SK-N-MC (cell line): ENCODE measurements at regions not wholly inside any gene's neighbourhood (a gene's known extent, or its start where the extent isn't known, plus 50 kb on each side); places are given as distances from the start of the nearest gene placed in this dataset.
"Not testable (repeated sequence)": the region's sequence is repeated elsewhere in the genome, so short reads cannot be mapped to it uniquely, and the experiment has no call there.

Experiments
- DNase-seq: peaks from one replicate; pipeline ENCODE4 v3.0.0-alpha.2; 2011; ENCODE audit warnings: low read depth, low spot score
- H3K27ac ChIP-seq: fragments of 200-600 bp; sonication (generic); 2 replicates; pipeline ENCODE4 v1.5.1; 2016; ENCODE audit warnings: mixed run types
- H3K36me3 ChIP-seq: fragments of 200-600 bp; sonication (generic); 2 replicates; pipeline ENCODE4 v1.6.1; 2017; ENCODE audit warnings: antibody characterized with exemption, low read length, mixed read lengths; ENCODE audit not compliant: insufficient read depth
- H3K4me3 ChIP-seq: fragments of 200-600 bp; sonication (generic); 2 replicates; pipeline ENCODE4 v1.5.1; 2016
- H3K9ac ChIP-seq: fragments of 200-600 bp; sonication (generic); 2 replicates; pipeline ENCODE4 v1.8.0; 2017; ENCODE audit warnings: mixed run types, mixed read lengths; ENCODE audit not compliant: insufficient read length
- H3K9me3 ChIP-seq: fragments of 200-600 bp; sonication (generic); 2 replicates; pipeline ENCODE4 v1.6.1; 2017; ENCODE audit warnings: low read depth, mild to moderate bottlenecking, antibody characterized with exemption, low read length, moderate library complexity, mixed read lengths
- EZH2 ChIP-seq: fragments of 200-600 bp; sonication (generic); IDR thresholded peaks from one replicate; pipeline ENCODE4 v1.6.1; 2017; ENCODE audit warnings: antibody characterized with exemption
- FOXP2 ChIP-seq: optimal IDR thresholded peaks from 2 replicates; pipeline ENCODE3; 2011; ENCODE audit warnings: mild to moderate bottlenecking, moderate library complexity; ENCODE audit not compliant: insufficient read depth; ENCODE audit errors: extremely low read length, control extremely low read depth
- POLR2AphosphoS5 ChIP-seq: IDR thresholded peaks from 2 replicates; pipeline ENCODE4 v1.6.1; 2012; ENCODE audit warnings: mild to moderate bottlenecking, low read depth, low read length, borderline replicate concordance

- peak overlapping the region; percentile 32 for H3K9ac ChIP-seq
- H3K27ac ChIP-seq: peak overlapping the region; percentile 34; the same call in 1 of the 2 replicates
- no peaks in the 10 kb centered on the region for H3K9me3 ChIP-seq
- TF ChIP-seq POLR2AphosphoS5 (no peak; the same call in 1 of the 2 replicates), EZH2 (no peak), FOXP2 (peak; percentile 84)
- peak overlapping the region; percentile 62 for H3K4me3 ChIP-seq
- DNase-seq: peak; percentile 34
- H3K36me3 ChIP-seq: no peaks in the 10 kb centered on the region
Observed at GRCh38 chr6:154615483-154616025, 105.1 kb upstream of the CNKSR3 start.

- Histone ChIP-seq H3K36me3 (no peaks in the 10 kb centered on the region), H3K9ac (no peak overlapping the region), H3K9me3 (no peaks in the 10 kb centered on the region), H3K4me3 (no peak overlapping the region), H3K27ac (no peak overlapping the region)
- no peak for DNase-seq
- TF ChIP-seq POLR2AphosphoS5: no peak
- TF ChIP-seq FOXP2: no peak
- no peak for TF ChIP-seq EZH2
Observed at GRCh38 chr6:154617175-154617574, 106.7 kb upstream of the CNKSR3 start.

GRCh38 chr6:154619146-154619545 is 108.7 kb upstream of the CNKSR3 start:
- TF ChIP-seq FOXP2: no peak
- TF ChIP-seq EZH2: no peak
- no peak for TF ChIP-seq POLR2AphosphoS5
- Histone ChIP-seq H3K27ac (no peak overlapping the region), H3K9ac (no peak overlapping the region), H3K9me3 (no peaks in the 10 kb centered on the region), H3K36me3 (no peaks in the 10 kb centered on the region), H3K4me3 (no peak overlapping the region)
- DNase-seq: no peak

GRCh38 chr6:154621686-154622085 is 111.2 kb upstream of the CNKSR3 start:
- TF ChIP-seq POLR2AphosphoS5: no peak
- TF ChIP-seq FOXP2: no peak
- TF ChIP-seq EZH2: no peak
- Histone ChIP-seq H3K9me3 (no peaks in the 10 kb centered on the region), H3K4me3 (no peak overlapping the region), H3K9ac (no peak overlapping the region), H3K27ac (no peak overlapping the region), H3K36me3 (no peaks in the 10 kb centered on the region)
- DNase-seq: no peak

- Histone ChIP-seq H3K36me3 (no peaks in the 10 kb centered on the region), H3K27ac (no peak overlapping the region), H3K4me3 (no peak overlapping the region), H3K9ac (no peak overlapping the region), H3K9me3 (no peaks in the 10 kb centered on the region)
- DNase-seq: no peak
- TF ChIP-seq POLR2AphosphoS5 (no peak), EZH2 (no peak), FOXP2 (no peak)
Observed at GRCh38 chr6:154622618-154623336, 110.4 kb upstream of the SCAF8 start.

GRCh38 chr6:154623391-154623790 is 109.8 kb upstream of the SCAF8 start:
- no peaks in the 10 kb centered on the region for H3K9me3 ChIP-seq
- H3K4me3 ChIP-seq: no peak overlapping the region
- no peaks in the 10 kb centered on the region for H3K36me3 ChIP-seq
- TF ChIP-seq EZH2 (no peak), FOXP2 (no peak), POLR2AphosphoS5 (no peak)
- DNase-seq: no peak
- no peak overlapping the region for H3K27ac ChIP-seq
- no peak overlapping the region for H3K9ac ChIP-seq

- Histone ChIP-seq H3K9me3 (no peaks in the 10 kb centered on the region), H3K36me3 (no peaks in the 10 kb centered on the region), H3K27ac (no peak overlapping the region), H3K9ac (no peak overlapping the region), H3K4me3 (no peak overlapping the region)
- no peak for DNase-seq
- TF ChIP-seq FOXP2 (no peak), EZH2 (no peak), POLR2AphosphoS5 (no peak)
Observed at GRCh38 chr6:154624038-154624599, 109.1 kb upstream of the SCAF8 start.

- H3K4me3 ChIP-seq, H3K9me3 ChIP-seq, DNase-seq, H3K27ac ChIP-seq, H3K36me3 ChIP-seq, H3K9ac ChIP-seq: not testable (repeated sequence)
Observed at GRCh38 chr6:154624727-154625126, 108.5 kb upstream of the SCAF8 start.
